Endodermal cell (in vitro differentiated cells): ENCODE measurements at regions not wholly inside any gene's neighbourhood (a gene's known extent, or its start where the extent isn't known, plus 50 kb on each side); places are given as distances from the start of the nearest gene placed in this dataset.
"Not testable (repeated sequence)": the region's sequence is repeated elsewhere in the genome, so short reads cannot be mapped to it uniquely, and the experiment has no call there.

Source experiments
- DNase-seq: peaks from one replicate; pipeline ENCODE4 v3.0.0-alpha.2; 2017
- H3K27ac ChIP-seq: 2 replicates; pipeline ENCODE4 v1.5.1; 2013; ENCODE audit warnings: mild to moderate bottlenecking, low read depth, low read length, moderate library complexity
- H3K27me3 ChIP-seq: 2 replicates; pipeline ENCODE4 v1.6.1; 2013; ENCODE audit warnings: mild to moderate bottlenecking, low read length, moderate library complexity; ENCODE audit not compliant: insufficient read depth, control insufficient read depth, poor library complexity, severe bottlenecking
- H3K36me3 ChIP-seq: 2 replicates; pipeline ENCODE4 v1.7.0; 2013; ENCODE audit warnings: mild to moderate bottlenecking, low read length, moderate library complexity; ENCODE audit not compliant: control insufficient read depth, insufficient read depth
- H3K4me1 ChIP-seq: one replicate; pipeline ENCODE4 v1.7.0; 2013; ENCODE audit warnings: low read length; ENCODE audit not compliant: control insufficient read depth, insufficient read depth
- H3K4me3 ChIP-seq: 2 replicates; pipeline ENCODE4 v1.5.1; 2013; ENCODE audit warnings: mild to moderate bottlenecking, low read length, moderate library complexity
- H3K9ac ChIP-seq: 2 replicates; pipeline ENCODE4 v1.6.1; 2013; ENCODE audit warnings: mild to moderate bottlenecking, low read length, moderate library complexity; ENCODE audit not compliant: poor library complexity, severe bottlenecking; ENCODE audit errors: extremely low read depth
- H3K9me3 ChIP-seq: 2 replicates; pipeline ENCODE4 v1.6.1; 2013; ENCODE audit warnings: mild to moderate bottlenecking, low read length, moderate library complexity; ENCODE audit not compliant: control insufficient read depth
- H3K27ac Mint-ChIP-seq: 2 replicates; pipeline ENCODE4 v1.8.0; 2020; ENCODE audit warnings: mixed read lengths
- H3K27me3 Mint-ChIP-seq: 2 replicates; pipeline ENCODE4 v1.8.0; 2021; ENCODE audit warnings: mild to moderate bottlenecking, mixed read lengths; ENCODE audit not compliant: insufficient read depth
- H3K36me3 Mint-ChIP-seq: 2 replicates; pipeline ENCODE4 v1.8.0; 2020; ENCODE audit warnings: low read depth, mixed read lengths
- H3K4me1 Mint-ChIP-seq: 2 replicates; pipeline ENCODE4 v1.8.0; 2020; ENCODE audit warnings: mixed read lengths
- H3K4me3 Mint-ChIP-seq: 2 replicates; pipeline ENCODE4 v1.8.0; 2020; ENCODE audit warnings: mild to moderate bottlenecking, moderate library complexity, mixed read lengths
- H3K9me3 Mint-ChIP-seq: 2 replicates; pipeline ENCODE4 v1.8.0; 2020; ENCODE audit warnings: mild to moderate bottlenecking, mixed read lengths
- WGBS, 2 experiments: methylation state at CpG; one replicate each; pipeline versions ENCODE4 v1.1.5 to v1.1.7; 2013; ENCODE audit warnings: missing lambda C conversion rate in 2 of 2, mixed read lengths in 1 of 2; ENCODE audit not compliant: insufficient coverage in 1 of 2, insufficient read length in 1 of 2; 5-methylcytosine and 5-hydroxymethylcytosine counted together
- TF ChIP-seq, protein P1 (sequence below): fragments of 200-600 bp; sonication (generic); conservative IDR thresholded peaks from 2 replicates; pipeline ENCODE4 v1.5.0; 2021; ENCODE audit warnings: antibody characterized with exemption, mild to moderate bottlenecking

GRCh38 chr10:57894361-57894760, 373.3 kb downstream of the IPMK start:
- Mint-ChIP-seq H3K27ac (no peak overlapping the region), H3K4me1 (peaks cover 6% of the 10 kb centered on the region), H3K4me3 (no peak overlapping the region), H3K36me3 (peaks cover 8% of the 10 kb centered on the region), H3K27me3 (no peaks in the 10 kb centered on the region), H3K9me3 (peaks cover 47% of the 10 kb centered on the region)
- Histone ChIP-seq H3K9ac (no peak overlapping the region), H3K4me3 (no peak overlapping the region), H3K4me1 (no peaks in the 10 kb centered on the region), H3K9me3 (peaks cover 31% of the 10 kb centered on the region), H3K36me3 (no peaks in the 10 kb centered on the region), H3K27ac (no peak overlapping the region), H3K27me3 (no peaks in the 10 kb centered on the region)
- no peak for DNase-seq
- TF ChIP-seq, protein P1, sequence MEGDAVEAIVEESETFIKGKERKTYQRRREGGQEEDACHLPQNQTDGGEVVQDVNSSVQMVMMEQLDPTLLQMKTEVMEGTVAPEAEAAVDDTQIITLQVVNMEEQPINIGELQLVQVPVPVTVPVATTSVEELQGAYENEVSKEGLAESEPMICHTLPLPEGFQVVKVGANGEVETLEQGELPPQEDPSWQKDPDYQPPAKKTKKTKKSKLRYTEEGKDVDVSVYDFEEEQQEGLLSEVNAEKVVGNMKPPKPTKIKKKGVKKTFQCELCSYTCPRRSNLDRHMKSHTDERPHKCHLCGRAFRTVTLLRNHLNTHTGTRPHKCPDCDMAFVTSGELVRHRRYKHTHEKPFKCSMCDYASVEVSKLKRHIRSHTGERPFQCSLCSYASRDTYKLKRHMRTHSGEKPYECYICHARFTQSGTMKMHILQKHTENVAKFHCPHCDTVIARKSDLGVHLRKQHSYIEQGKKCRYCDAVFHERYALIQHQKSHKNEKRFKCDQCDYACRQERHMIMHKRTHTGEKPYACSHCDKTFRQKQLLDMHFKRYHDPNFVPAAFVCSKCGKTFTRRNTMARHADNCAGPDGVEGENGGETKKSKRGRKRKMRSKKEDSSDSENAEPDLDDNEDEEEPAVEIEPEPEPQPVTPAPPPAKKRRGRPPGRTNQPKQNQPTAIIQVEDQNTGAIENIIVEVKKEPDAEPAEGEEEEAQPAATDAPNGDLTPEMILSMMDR, result no peak

GRCh38 chr10:57891201-57892006, 376.3 kb downstream of the IPMK start:
- Mint-ChIP-seq H3K36me3 (peaks cover 8% of the 10 kb centered on the region), H3K9me3 (peaks cover 39% of the 10 kb centered on the region), H3K27me3 (no peaks in the 10 kb centered on the region), H3K4me3 (no peak overlapping the region), H3K4me1 (peaks cover 6% of the 10 kb centered on the region), H3K27ac (no peak overlapping the region)
- TF ChIP-seq, protein P1, result no peak
- Histone ChIP-seq H3K9me3 (peaks cover 31% of the 10 kb centered on the region), H3K27me3 (no peaks in the 10 kb centered on the region), H3K4me1 (no peaks in the 10 kb centered on the region), H3K27ac (no peak overlapping the region), H3K36me3 (no peaks in the 10 kb centered on the region), H3K4me3 (no peak overlapping the region), H3K9ac (no peak overlapping the region)
- WGBS, 2 experiments, result 90 to 98% methylated on average over 6 to 7 of the region's 7 CpGs
- no peak for DNase-seq

GRCh38 chr10:57890691-57891090, 377.0 kb downstream of the IPMK start:
- H3K27me3 Mint-ChIP-seq, result no peaks in the 10 kb centered on the region
- H3K4me3 ChIP-seq, result no peak overlapping the region
- no peak overlapping the region for H3K4me3 Mint-ChIP-seq
- no peaks in the 10 kb centered on the region for H3K36me3 ChIP-seq
- TF ChIP-seq, protein P1, result no peak
- H3K27ac Mint-ChIP-seq, result no peak overlapping the region
- WGBS, 2 experiments, result 93 to 100% methylated on average over 3 to 5 of the region's 5 CpGs
- H3K27me3 ChIP-seq, result no peaks in the 10 kb centered on the region
- H3K9ac ChIP-seq, result no peak overlapping the region
- no peak for DNase-seq
- H3K9me3 ChIP-seq, result peaks cover 31% of the 10 kb centered on the region
- H3K9me3 Mint-ChIP-seq, result peaks cover 35% of the 10 kb centered on the region
- no peaks in the 10 kb centered on the region for H3K4me1 ChIP-seq
- peaks cover 8% of the 10 kb centered on the region for H3K36me3 Mint-ChIP-seq
- no peak overlapping the region for H3K27ac ChIP-seq
- H3K4me1 Mint-ChIP-seq, result peaks cover 11% of the 10 kb centered on the region

- DNase-seq, H3K36me3 Mint-ChIP-seq, H3K27me3 Mint-ChIP-seq, H3K36me3 ChIP-seq, H3K4me1 ChIP-seq, H3K4me3 ChIP-seq, H3K4me1 Mint-ChIP-seq, H3K27ac ChIP-seq, H3K27ac Mint-ChIP-seq, H3K9me3 ChIP-seq, H3K27me3 ChIP-seq, H3K9ac ChIP-seq, H3K4me3 Mint-ChIP-seq: not testable (repeated sequence)
- H3K9me3 Mint-ChIP-seq, result peaks cover 13% of the 10 kb centered on the region
- WGBS, 2 experiments, result 80 to 95% methylated on average over 1 to 5 of the region's 5 CpGs
These were observed 382.1 kb downstream of the IPMK start for GRCh38 chr10:57885618-57885968.
